Stimulated activated naive CD8-positive, alpha-beta T cell treated with anti-CD3 and anti-CD28 coated beads, Interleukin-15, Interleukin-2, amounts not matched to agents 100 ng/mL and 50 ng/mL, for 24 hours (primary cell): ENCODE measurements at regions not wholly inside any gene's neighbourhood (a gene's known extent, or its start where the extent isn't known, plus 50 kb on each side); places are given as distances from the start of the nearest gene placed in this dataset.

Source experiments
- H3K27ac Mint-ChIP-seq: one replicate; pipeline ENCODE4 v1.8.0; 2021; ENCODE audit warnings: mild to moderate bottlenecking, mixed read lengths
- H3K27me3 Mint-ChIP-seq: one replicate; pipeline ENCODE4 v1.8.0; 2021; ENCODE audit warnings: mixed read lengths
- H3K36me3 Mint-ChIP-seq: one replicate; pipeline ENCODE4 v1.8.0; 2021; ENCODE audit warnings: low read depth, mixed read lengths
- H3K4me1 Mint-ChIP-seq: one replicate; pipeline ENCODE4 v1.8.0; 2021; ENCODE audit warnings: low read depth, mixed read lengths
- H3K4me3 Mint-ChIP-seq: one replicate; pipeline ENCODE4 v1.8.0; 2021; ENCODE audit warnings: mild to moderate bottlenecking, mixed read lengths
- H3K9me3 Mint-ChIP-seq: one replicate; pipeline ENCODE4 v1.8.0; 2021; ENCODE audit warnings: mixed read lengths

DNA sequence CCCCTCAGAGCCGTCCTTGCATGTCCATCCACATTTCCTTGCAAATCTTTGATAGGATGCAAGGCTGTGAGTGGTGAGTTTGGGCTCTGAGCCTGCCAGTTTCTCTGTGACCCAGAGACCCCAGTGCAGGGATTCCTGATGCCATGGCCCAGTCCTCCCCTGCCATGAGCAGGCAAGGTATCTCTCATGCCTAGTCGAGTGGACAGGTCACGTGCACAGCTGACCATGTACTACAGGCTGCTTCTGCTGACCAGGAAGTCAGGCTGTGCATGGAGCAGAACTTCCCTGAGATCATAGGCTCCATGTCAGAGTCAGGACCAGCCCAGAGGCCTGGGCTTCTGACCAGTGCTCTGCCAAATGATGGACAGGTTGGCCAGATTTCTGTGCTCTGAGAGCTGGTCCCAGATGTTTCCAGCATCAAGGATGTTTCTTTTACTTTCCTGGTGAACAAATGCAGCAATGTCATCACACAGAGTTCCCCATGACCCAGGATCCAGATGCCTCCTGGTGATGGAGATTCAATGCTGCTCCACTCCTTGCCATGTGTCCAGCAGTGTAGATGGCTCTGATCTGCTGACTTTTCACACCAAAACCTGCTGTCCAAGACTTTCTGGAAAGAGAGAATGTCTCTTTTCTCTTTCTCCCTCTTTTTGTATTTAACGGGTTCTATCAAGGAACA is 321.6 kb upstream of the HS6ST1 start:
- Mint-ChIP-seq H3K4me3 (no peak overlapping the region), H3K9me3 (no peaks in the 10 kb centered on the region), H3K27me3 (no peaks in the 10 kb centered on the region), H3K27ac (no peak overlapping the region), H3K36me3 (no peaks in the 10 kb centered on the region), H3K4me1 (no peaks in the 10 kb centered on the region)

DNA sequence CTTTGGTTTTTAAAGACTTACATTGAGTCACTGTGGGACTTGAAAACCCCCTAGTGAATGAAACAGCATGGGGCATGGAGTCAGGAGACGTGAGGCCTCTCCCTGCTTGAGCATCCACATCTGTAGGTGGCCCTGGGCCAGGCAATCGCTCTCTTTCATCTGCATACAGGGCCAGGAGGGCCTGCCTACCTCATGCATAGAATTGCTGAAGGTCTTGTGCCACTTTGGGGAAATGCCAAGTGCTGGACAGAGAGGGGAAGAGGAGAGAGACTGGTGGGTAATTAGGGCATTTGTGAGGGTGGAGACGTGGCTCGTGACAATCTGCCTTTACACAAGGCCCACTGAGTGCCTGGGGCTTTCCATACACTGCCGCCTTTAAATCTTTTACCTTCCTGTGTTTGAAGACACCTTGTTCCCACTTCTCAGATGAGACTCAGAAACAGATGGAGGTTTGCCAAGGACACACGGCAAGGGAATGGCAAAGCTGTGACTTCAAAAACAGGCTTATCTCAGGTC is 322.2 kb upstream of the HS6ST1 start:
- H3K9me3 Mint-ChIP-seq, result no peaks in the 10 kb centered on the region
- no peaks in the 10 kb centered on the region for H3K4me1 Mint-ChIP-seq
- no peaks in the 10 kb centered on the region for H3K36me3 Mint-ChIP-seq
- H3K27me3 Mint-ChIP-seq, result no peaks in the 10 kb centered on the region
- no peak overlapping the region for H3K4me3 Mint-ChIP-seq
- H3K27ac Mint-ChIP-seq, result no peak overlapping the region

DNA sequence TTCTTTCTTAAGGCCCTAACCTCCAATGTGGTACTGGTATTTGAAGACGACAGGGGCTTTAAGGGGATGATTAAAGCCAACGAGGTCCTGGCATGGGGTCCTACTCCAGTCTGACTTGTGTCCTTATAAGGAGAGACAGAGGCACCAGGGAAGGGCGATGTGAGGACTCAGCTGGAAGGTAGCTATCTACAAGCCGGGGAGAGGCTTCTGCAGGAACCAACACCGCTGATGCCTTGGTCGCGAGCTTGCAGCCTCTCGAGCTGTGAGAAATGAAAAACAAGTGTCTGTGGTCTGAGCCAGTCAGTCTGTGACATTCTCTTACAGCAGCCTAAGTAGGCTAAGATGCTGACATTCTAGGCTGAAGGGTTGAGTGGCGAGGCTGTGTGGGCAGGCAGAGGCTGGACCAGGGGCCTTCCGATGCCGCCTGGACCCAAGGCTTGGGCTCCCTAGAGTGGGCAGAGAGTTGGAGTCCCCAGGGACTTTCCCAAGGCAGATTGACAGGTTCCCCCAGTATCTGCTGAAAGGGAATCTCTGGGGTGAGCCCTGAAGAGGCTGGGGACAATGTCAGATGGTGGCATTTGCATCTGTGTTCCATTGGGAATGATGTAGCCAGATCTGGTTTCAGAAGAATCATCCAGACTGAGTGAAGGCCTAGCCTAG is 322.9 kb upstream of the HS6ST1 start:
- Mint-ChIP-seq H3K9me3 (no peaks in the 10 kb centered on the region), H3K4me1 (no peaks in the 10 kb centered on the region), H3K27ac (no peak overlapping the region), H3K36me3 (no peaks in the 10 kb centered on the region), H3K4me3 (no peak overlapping the region), H3K27me3 (no peaks in the 10 kb centered on the region)

DNA sequence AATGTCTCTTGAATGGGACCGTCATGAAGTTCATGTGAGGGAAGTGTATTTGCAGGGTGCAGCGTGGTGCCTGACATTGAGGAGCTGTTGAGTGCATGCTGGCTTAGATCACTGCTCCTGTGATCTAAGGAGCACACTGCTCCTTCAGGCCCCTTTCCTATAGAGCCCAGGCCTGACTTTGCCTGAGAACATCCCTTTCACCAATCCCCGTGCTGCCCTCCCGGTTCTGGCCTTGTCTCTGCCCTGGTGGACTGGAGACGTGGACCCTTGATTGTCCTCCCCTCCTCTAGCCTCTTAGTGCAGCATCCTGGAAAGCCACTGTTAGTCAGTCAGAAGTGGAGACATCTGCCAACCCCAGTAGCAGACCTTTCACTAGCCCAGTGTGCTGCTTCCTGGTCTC is 323.6 kb upstream of the HS6ST1 start:
- H3K27ac Mint-ChIP-seq, result no peak overlapping the region
- H3K4me1 Mint-ChIP-seq, result no peaks in the 10 kb centered on the region
- no peaks in the 10 kb centered on the region for H3K36me3 Mint-ChIP-seq
- H3K4me3 Mint-ChIP-seq, result no peak overlapping the region
- H3K9me3 Mint-ChIP-seq, result no peaks in the 10 kb centered on the region
- no peaks in the 10 kb centered on the region for H3K27me3 Mint-ChIP-seq

DNA sequence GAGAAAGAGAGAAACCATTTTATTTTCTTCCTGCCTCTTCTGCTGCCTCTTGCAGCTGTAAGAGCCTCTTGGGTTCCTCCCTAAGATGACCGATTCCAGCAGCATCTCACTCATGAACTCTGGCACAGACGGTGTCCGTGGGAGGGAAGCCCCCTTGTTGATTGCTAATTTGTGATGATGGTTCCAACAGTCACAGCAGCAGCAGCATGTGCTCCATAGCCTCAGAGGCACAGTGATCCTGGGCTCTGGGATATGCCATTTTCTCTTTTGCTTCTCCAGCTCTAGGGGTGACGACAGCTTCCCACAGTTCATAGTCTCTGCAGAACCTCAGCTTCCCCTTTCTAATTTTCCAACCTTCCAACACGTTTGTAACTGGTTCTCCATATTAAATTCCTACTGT is 324.2 kb upstream of the HS6ST1 start:
- Mint-ChIP-seq H3K27me3 (no peaks in the 10 kb centered on the region), H3K9me3 (no peaks in the 10 kb centered on the region), H3K36me3 (no peaks in the 10 kb centered on the region), H3K27ac (no peak overlapping the region), H3K4me1 (no peaks in the 10 kb centered on the region), H3K4me3 (no peak overlapping the region)

DNA sequence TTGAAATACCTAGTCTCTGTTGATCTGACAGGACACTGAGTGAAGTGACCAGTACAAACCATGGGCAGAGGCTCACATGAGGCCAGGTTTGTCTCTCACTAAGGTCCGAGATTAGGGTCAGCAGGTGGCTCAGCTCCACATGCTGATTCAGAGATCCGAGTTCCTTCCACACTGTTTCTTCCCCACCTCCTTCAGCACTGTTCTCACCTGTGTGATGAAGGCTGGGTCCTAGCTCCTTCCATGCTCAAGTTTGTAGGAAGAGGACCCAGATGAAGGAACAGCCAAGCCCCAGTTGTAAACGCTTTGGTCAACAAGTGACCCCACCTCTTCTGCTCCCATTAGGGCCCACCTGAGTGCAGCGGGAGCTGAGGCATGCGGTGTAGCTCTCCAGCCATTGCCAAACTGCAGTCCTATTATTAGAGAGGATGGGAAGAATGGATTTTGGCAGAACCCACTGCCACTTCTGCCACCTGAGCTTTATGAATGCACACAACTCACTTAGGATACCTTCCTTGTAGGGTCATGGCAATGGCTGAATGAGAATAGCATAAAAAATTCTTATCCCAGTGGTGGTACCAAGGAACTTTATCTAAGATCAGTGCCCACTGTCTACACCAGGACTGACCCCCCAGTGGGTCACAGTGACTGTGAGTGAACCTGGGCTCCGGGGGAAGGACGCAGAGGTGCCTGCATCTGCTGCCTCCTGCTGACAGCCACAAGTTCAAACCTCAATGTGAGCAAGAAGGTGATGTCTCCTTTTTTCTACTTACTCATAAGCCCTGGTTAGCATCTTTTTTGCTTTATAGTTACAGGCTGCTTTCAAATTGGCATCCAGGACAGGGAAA is 324.8 kb upstream of the HS6ST1 start:
- Mint-ChIP-seq H3K36me3 (no peaks in the 10 kb centered on the region), H3K9me3 (no peaks in the 10 kb centered on the region), H3K27ac (no peak overlapping the region), H3K27me3 (no peaks in the 10 kb centered on the region), H3K4me3 (no peak overlapping the region), H3K4me1 (no peaks in the 10 kb centered on the region)

DNA sequence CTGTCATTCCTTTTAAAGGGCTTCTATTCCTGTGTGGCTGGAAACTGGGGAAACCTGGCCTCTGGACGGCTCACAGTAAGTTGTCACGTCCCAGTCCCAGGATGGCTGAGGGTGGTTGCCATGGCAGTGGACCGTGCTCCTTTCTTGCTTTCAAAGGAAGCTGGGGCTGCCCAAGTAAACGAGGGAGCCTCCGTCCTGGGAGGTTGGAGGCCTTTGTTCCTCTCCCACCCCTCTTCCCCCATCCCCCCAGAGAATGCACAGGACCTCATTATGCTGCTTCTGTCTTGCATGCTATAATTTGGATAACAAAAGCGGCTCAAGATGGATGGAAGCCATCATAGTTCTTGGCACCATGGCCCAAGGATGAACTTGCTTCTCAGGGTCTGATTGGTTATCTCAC is 325.5 kb upstream of the HS6ST1 start:
- no peaks in the 10 kb centered on the region for H3K9me3 Mint-ChIP-seq
- H3K36me3 Mint-ChIP-seq, result no peaks in the 10 kb centered on the region
- H3K4me1 Mint-ChIP-seq, result no peaks in the 10 kb centered on the region
- H3K4me3 Mint-ChIP-seq, result no peak overlapping the region
- no peaks in the 10 kb centered on the region for H3K27me3 Mint-ChIP-seq
- H3K27ac Mint-ChIP-seq, result no peak overlapping the region

DNA sequence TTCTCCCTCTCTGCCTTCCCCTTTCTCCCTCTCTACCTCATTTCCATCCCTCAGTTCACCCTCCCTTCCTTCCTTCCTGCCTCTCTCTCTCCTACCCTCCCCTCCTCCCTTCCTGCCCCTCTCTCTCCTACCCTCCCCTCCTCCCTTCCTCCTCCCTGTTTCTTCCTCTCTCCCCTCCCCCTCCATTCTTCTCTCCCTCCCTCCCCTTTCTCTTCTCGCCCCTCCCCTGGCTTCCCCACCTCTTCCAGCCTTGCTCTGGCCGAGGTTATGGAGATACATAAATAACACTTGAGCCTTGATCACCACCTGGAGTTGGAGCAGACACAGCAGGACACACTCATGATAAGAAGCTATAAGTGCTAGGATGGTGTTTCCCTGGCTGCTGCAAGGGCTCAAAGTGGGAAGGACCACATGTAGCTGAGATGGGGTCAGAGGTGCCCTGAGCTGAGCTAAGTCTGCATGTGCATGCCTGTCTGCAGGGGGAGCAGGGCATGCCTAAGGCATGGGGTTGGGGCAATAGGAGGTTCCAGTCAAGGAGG is 326.1 kb upstream of the HS6ST1 start:
- no peak overlapping the region for H3K27ac Mint-ChIP-seq
- no peak overlapping the region for H3K4me3 Mint-ChIP-seq
- H3K36me3 Mint-ChIP-seq, result no peaks in the 10 kb centered on the region
- H3K4me1 Mint-ChIP-seq, result no peaks in the 10 kb centered on the region
- no peaks in the 10 kb centered on the region for H3K9me3 Mint-ChIP-seq
- H3K27me3 Mint-ChIP-seq, result no peaks in the 10 kb centered on the region

DNA sequence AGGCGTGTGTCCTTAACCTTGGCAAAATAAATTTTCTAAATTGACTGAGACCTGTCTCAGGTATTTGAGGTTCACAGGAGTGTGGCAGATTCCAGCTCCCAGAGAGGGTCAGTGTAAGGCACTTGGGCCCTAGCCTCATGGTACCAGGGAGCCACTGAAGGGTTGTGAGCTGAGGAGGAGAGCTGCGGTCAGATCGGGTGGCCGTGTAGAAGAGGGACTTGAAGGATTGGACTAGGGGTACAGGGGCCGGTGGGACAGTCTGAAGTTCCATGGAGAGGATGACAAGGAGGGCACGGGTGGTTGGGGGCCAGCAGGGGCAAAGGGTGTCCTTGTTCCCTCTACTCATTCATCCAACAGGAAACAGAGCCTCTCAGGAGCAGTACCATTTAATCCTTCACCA is 327.0 kb upstream of the HS6ST1 start:
- no peaks in the 10 kb centered on the region for H3K4me1 Mint-ChIP-seq
- no peaks in the 10 kb centered on the region for H3K9me3 Mint-ChIP-seq
- H3K4me3 Mint-ChIP-seq, result no peak overlapping the region
- no peak overlapping the region for H3K27ac Mint-ChIP-seq
- no peaks in the 10 kb centered on the region for H3K27me3 Mint-ChIP-seq
- no peaks in the 10 kb centered on the region for H3K36me3 Mint-ChIP-seq

DNA sequence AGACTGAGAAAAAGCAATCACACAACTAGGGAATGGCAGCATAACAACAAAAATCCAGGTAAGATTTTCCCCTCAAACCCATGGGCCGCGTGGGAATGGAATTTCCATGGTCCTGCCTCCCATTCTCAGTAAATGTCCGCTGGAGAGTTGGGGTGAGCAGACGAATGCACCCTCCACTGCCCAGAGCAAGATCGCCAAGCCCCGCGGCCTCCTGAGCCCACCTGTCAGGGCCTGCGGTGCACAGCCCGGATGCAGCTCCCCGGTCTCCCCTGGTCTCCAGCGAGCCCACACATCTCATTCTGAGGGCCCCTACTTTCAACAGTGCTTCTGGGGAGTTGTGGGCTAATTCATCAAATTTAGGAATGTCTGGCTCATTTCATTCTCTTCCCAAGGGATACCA is 327.4 kb upstream of the HS6ST1 start:
- H3K9me3 Mint-ChIP-seq, result no peaks in the 10 kb centered on the region
- H3K4me1 Mint-ChIP-seq, result no peaks in the 10 kb centered on the region
- H3K27me3 Mint-ChIP-seq, result no peaks in the 10 kb centered on the region
- H3K36me3 Mint-ChIP-seq, result no peaks in the 10 kb centered on the region
- no peak overlapping the region for H3K27ac Mint-ChIP-seq
- H3K4me3 Mint-ChIP-seq, result no peak overlapping the region

DNA sequence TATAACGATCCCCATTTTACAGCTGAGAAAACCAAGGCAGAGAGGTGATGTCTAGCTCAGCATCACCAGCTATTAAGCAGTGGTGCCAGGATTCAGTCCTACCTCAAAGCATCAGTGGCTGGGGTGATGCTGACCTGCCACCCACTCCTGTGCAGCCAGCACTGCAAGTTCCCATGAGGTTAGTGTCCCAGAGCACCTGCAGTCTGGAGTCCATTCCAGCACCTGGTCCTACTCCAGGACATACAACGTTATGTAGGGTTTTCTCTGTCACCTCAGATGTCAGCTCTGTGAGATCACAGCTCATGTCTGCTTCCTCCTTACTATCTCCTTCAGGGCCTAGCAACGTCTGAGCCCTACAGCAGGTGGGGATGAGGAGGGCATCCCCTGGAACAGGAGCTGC is 328.0 kb upstream of the HS6ST1 start:
- no peak overlapping the region for H3K4me3 Mint-ChIP-seq
- H3K4me1 Mint-ChIP-seq, result no peaks in the 10 kb centered on the region
- H3K9me3 Mint-ChIP-seq, result no peaks in the 10 kb centered on the region
- H3K36me3 Mint-ChIP-seq, result no peaks in the 10 kb centered on the region
- H3K27me3 Mint-ChIP-seq, result no peaks in the 10 kb centered on the region
- H3K27ac Mint-ChIP-seq, result no peak overlapping the region

DNA sequence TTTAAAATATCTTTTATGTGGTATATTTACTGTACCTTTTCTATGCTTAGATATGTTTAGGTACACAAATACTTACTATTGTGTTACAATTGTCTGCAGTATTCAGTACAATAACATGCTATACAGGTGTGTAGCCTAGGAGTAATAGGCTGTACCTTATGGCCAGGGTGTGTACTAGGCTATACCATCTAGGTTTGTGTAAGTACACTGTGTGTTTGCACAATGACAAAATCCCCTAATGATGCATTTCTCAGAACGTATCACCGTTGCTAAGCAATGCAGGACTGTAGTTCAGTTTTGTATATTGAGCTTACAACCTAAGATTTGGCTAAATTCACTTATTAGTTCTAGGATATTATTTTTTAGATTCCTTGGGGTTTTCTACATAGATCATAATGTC is 332.3 kb upstream of the HS6ST1 start:
- H3K4me1 Mint-ChIP-seq, result peaks cover 11% of the 10 kb centered on the region
- no peaks in the 10 kb centered on the region for H3K9me3 Mint-ChIP-seq
- no peak overlapping the region for H3K27ac Mint-ChIP-seq
- H3K27me3 Mint-ChIP-seq, result peaks cover 4% of the 10 kb centered on the region
- H3K36me3 Mint-ChIP-seq, result no peaks in the 10 kb centered on the region
- H3K4me3 Mint-ChIP-seq, result no peak overlapping the region

DNA sequence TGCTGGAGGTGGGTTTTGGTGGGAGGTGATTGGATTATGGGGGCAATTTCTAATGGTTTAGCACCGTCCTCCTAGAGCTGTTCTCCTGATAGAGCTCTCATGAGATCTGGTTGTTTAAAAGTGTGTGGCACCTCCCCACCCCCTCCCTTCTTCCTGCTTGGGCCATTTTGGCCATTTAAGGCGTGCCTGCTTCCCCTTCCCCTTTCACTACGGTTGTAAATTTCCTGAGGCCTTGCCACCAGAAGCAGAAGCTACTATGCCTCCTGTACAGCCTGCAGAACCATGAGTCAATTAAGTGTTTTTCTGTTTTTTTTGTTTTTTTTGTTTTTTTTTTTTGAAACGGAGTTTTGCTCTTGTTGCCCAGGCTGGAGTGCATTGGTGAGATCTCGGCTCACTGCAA is 335.7 kb upstream of the HS6ST1 start:
- Mint-ChIP-seq H3K4me1 (peaks cover 11% of the 10 kb centered on the region), H3K27me3 (peaks cover 18% of the 10 kb centered on the region), H3K36me3 (peaks cover 5% of the 10 kb centered on the region), H3K4me3 (no peak overlapping the region), H3K27ac (no peak overlapping the region), H3K9me3 (no peaks in the 10 kb centered on the region)

DNA sequence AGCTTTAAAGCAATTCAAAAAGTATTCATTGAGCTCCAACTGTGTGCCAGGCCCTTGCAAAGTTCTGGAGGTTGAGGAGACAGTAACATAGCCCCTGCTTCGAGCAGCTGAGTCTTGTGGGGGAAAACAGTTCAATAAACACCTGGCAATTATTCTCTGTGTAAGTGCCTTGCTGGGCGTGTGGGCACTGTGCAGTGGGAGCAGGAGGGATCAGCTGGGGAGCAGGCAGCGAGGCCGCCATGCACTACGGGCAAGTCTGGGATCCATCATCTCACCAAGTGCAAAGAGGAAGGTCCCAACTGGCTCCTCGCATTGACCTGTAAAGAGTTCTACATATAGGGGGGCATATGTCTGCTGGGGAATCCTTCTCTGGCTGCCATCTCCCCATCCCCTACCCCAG is 342.2 kb upstream of the HS6ST1 start:
- H3K27me3 Mint-ChIP-seq, result peaks cover 28% of the 10 kb centered on the region
- peaks cover 5% of the 10 kb centered on the region for H3K36me3 Mint-ChIP-seq
- H3K4me3 Mint-ChIP-seq, result no peak overlapping the region
- no peaks in the 10 kb centered on the region for H3K9me3 Mint-ChIP-seq
- H3K27ac Mint-ChIP-seq, result no peak overlapping the region
- no peaks in the 10 kb centered on the region for H3K4me1 Mint-ChIP-seq

DNA sequence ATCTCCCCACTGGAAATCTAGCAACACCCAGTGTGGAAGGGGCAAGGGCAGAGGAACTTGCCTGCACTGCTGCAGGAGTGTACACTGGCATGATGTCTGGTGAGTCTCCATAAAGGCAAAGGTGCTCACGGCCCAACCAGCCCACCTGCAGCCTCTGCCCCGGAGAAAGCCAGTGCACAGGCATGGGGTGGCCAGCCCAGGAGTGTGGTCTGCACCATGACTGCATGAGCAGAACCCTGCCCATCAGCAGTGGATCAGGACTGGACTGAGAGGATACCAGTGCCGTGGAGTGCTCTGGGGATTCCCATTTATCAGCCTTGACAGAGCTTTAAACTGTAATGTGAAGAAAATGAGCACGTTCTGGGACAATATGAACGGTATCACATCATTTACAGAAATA is 342.6 kb upstream of the HS6ST1 start:
- peaks cover 28% of the 10 kb centered on the region for H3K27me3 Mint-ChIP-seq
- no peaks in the 10 kb centered on the region for H3K9me3 Mint-ChIP-seq
- no peak overlapping the region for H3K27ac Mint-ChIP-seq
- peaks cover 5% of the 10 kb centered on the region for H3K36me3 Mint-ChIP-seq
- no peak overlapping the region for H3K4me3 Mint-ChIP-seq
- H3K4me1 Mint-ChIP-seq, result no peaks in the 10 kb centered on the region
